Common myeloid progenitor, CD34-positive (primary cell): ENCODE measurements at regions not wholly inside any gene's neighbourhood (a gene's known extent, or its start where the extent isn't known, plus 50 kb on each side); places are given as distances from the start of the nearest gene placed in this dataset.

ENCODE experiments used
- CTCF ChIA-PET: fragments of 350-600 bp; sonication (Branson Sonifier 250); formaldehyde crosslinking; loops from one replicate; lab custom pipeline; 2021; ENCODE audit warnings: antibody characterized with exemption; lab: Charles Lee
- POLR2A ChIA-PET: fragments of 350-600 bp; sonication (Branson Sonifier 250); formaldehyde crosslinking; loops from one replicate; lab custom pipeline; 2021; ENCODE audit warnings: antibody characterized with exemption; lab: Charles Lee
- DNase-seq, 3 donors: peaks; one replicate each; pipeline versions ENCODE4 v3.0.0 to v3.0.0-alpha.2; 2013
- H3K27ac ChIP-seq, 2 experiments: 1 replicate in 1 of 2; 2 replicates in 1 of 2; pipeline ENCODE4 v1.7.0; 2013; ENCODE audit warnings: inconsistent platforms in 2 of 2, low read length in 2 of 2, mild to moderate bottlenecking in 2 of 2, low read depth in 1 of 2, moderate library complexity in 1 of 2; ENCODE audit not compliant: severe bottlenecking in 2 of 2, insufficient read depth in 1 of 2, poor library complexity in 1 of 2
- H3K27me3 ChIP-seq, 5 experiments: replicated peaks in 2 of 5; 1 replicate in 3 of 5; 2 replicates in 2 of 5; pipeline versions ENCODE4 v1.6.1 to v1.7.0; 2013; ENCODE audit warnings: low read length in 4 of 5, mild to moderate bottlenecking in 2 of 5, moderate library complexity in 2 of 5, inconsistent platforms in 1 of 5; ENCODE audit not compliant: insufficient read depth in 5 of 5, control insufficient read depth in 4 of 5
- H3K36me3 ChIP-seq, 4 experiments: 1 replicate in 2 of 4; 2 replicates in 2 of 4; pipeline versions ENCODE4 v1.6.1 to v1.7.0; 2013; ENCODE audit warnings: low read length in 3 of 4, control low read depth in 1 of 4, mild to moderate bottlenecking in 1 of 4; ENCODE audit not compliant: control insufficient read depth in 4 of 4, insufficient read depth in 4 of 4
- H3K4me1 ChIP-seq, 4 experiments: 1 replicate in 3 of 4; 2 replicates in 1 of 4; pipeline versions ENCODE4 v1.6.1 to v1.7.1; 2013; ENCODE audit warnings: low read length in 3 of 4, mild to moderate bottlenecking in 3 of 4, control low read depth in 1 of 4, inconsistent platforms in 1 of 4, moderate library complexity in 1 of 4; ENCODE audit not compliant: control insufficient read depth in 4 of 4, insufficient read depth in 4 of 4; ENCODE audit errors: control extremely low read depth in 1 of 4
- H3K4me3 ChIP-seq, 7 experiments: 1 replicate in 4 of 7; 2 replicates in 3 of 7; pipeline versions ENCODE4 v1.5.1 to v1.7.0; 2013; ENCODE audit warnings: mild to moderate bottlenecking in 7 of 7, low read length in 6 of 7, moderate library complexity in 6 of 7, inconsistent platforms in 2 of 7, low read depth in 2 of 7, control low read depth in 1 of 7; ENCODE audit not compliant: insufficient read depth in 4 of 7, control insufficient read depth in 1 of 7; ENCODE audit errors: extremely low read depth in 1 of 7
- H3K9me3 ChIP-seq, 5 experiments: 1 replicate in 4 of 5; 2 replicates in 1 of 5; pipeline versions ENCODE4 v1.6.1 to v1.7.1; 2013; ENCODE audit warnings: low read length in 4 of 5, mild to moderate bottlenecking in 2 of 5, inconsistent platforms in 1 of 5, low read depth in 1 of 5, moderate library complexity in 1 of 5; ENCODE audit not compliant: control insufficient read depth in 4 of 5, insufficient read depth in 2 of 5; ENCODE audit errors: control extremely low read depth in 1 of 5
- WGBS: methylation state at CpG from one replicate; pipeline ENCODE4 v1.1.5; 2013; ENCODE audit not compliant: insufficient coverage; 5-methylcytosine and 5-hydroxymethylcytosine counted together

GRCh38 chr2:377414-377813 lies 89.5 kb upstream of the ALKAL2 start:
- no peaks in the 10 kb centered on the region for H3K36me3 ChIP-seq
- peaks cover 1 to 11% (median 5%) of the 10 kb centered on the region in 5 experiments for H3K9me3 ChIP-seq
- no peak for DNase-seq
- no peaks in the 10 kb centered on the region for H3K4me1 ChIP-seq
- H3K4me3 ChIP-seq = no peak overlapping the region
- no peak overlapping the region for H3K27ac ChIP-seq
- CTCF ChIA-PET = no interaction called here
- WGBS = 65% methylated on average over 2 of the region's 2 CpGs
- no peaks in the 10 kb centered on the region for H3K27me3 ChIP-seq
- POLR2A ChIA-PET = no interaction called here

GRCh38 chr2:375956-376307 lies 88.0 kb upstream of the ALKAL2 start:
- Histone ChIP-seq H3K27me3 (no peaks in the 10 kb centered on the region), H3K27ac (no peak overlapping the region), H3K4me1 (no peaks in the 10 kb centered on the region), H3K4me3 (no peak overlapping the region), H3K9me3 (peaks cover 3 to 11% (median 5%) of the 10 kb centered on the region in 5 experiments), H3K36me3 (no peaks in the 10 kb centered on the region)
- WGBS = 100% methylated on average over 2 of the region's 3 CpGs
- POLR2A ChIA-PET = no interaction called here
- DNase-seq = no peak
- CTCF ChIA-PET = no interaction called here

- H3K27me3 ChIP-seq = no peaks in the 10 kb centered on the region
- WGBS = 94% methylated on average over 8 of the region's 9 CpGs
- ChIA-PET CTCF (no interaction called here), POLR2A (no interaction called here)
- no peaks in the 10 kb centered on the region for H3K4me1 ChIP-seq
- H3K9me3 ChIP-seq = peaks cover 3 to 11% (median 5%) of the 10 kb centered on the region in 5 experiments
- no peak overlapping the region for H3K4me3 ChIP-seq
- no peak for DNase-seq
- no peaks in the 10 kb centered on the region for H3K36me3 ChIP-seq
- H3K27ac ChIP-seq = no peak overlapping the region
Measured at GRCh38 chr2:375270-375955, 87.5 kb upstream of the ALKAL2 start.

- no peak overlapping the region for H3K4me3 ChIP-seq
- no peaks in the 10 kb centered on the region for H3K36me3 ChIP-seq
- H3K27me3 ChIP-seq = peaks cover 0 to 4% (median 0%) of the 10 kb centered on the region in 5 experiments
- 26% methylated on average over 3 of the region's 5 CpGs for whole genome bisulfite sequencing
- no peak overlapping the region for H3K27ac ChIP-seq
- ChIA-PET CTCF (no interaction called here), POLR2A (no interaction called here)
- DNase-seq = peak; percentile 8 to 25 (median 23)
- H3K9me3 ChIP-seq = peaks cover 0 to 5% (median 2%) of the 10 kb centered on the region in 5 experiments
- peaks cover 0 to 5% (median 0%) of the 10 kb centered on the region in 4 experiments for H3K4me1 ChIP-seq
Measured at GRCh38 chr2:368386-368785, 80.5 kb upstream of the ALKAL2 start.

- Histone ChIP-seq H3K27ac (no peak overlapping the region), H3K4me1 (peaks cover 0 to 5% (median 0%) of the 10 kb centered on the region in 4 experiments), H3K36me3 (no peaks in the 10 kb centered on the region), H3K4me3 (no peak overlapping the region), H3K27me3 (peaks cover 0 to 4% (median 0%) of the 10 kb centered on the region in 5 experiments), H3K9me3 (peaks cover 2 to 12% (median 6%) of the 10 kb centered on the region in 5 experiments)
- POLR2A ChIA-PET = no interaction called here
- CTCF ChIA-PET = no interaction called here
- WGBS = 96% methylated on average over 4 of the region's 6 CpGs
- DNase-seq = no peak
Measured at GRCh38 chr2:367246-367645, 79.4 kb upstream of the ALKAL2 start.

- Histone ChIP-seq H3K4me3 (no peak overlapping the region), H3K9me3 (peaks cover 2 to 17% (median 11%) of the 10 kb centered on the region in 5 experiments), H3K4me1 (peaks cover 0 to 5% (median 0%) of the 10 kb centered on the region in 4 experiments), H3K36me3 (no peaks in the 10 kb centered on the region), H3K27ac (no peak overlapping the region), H3K27me3 (peaks cover 0 to 4% (median 0%) of the 10 kb centered on the region in 5 experiments)
- no peak for DNase-seq
- POLR2A ChIA-PET = interaction anchor here (0.5 kb wide), 1 partner anchor 132 kb away, joined by 3 read pairs; no protein-coding TSS in a partner anchor
- CTCF ChIA-PET = interaction anchor here (0.8 kb wide), 1 partner anchor 18 kb away, joined by 3 read pairs; no protein-coding TSS in a partner anchor
- WGBS = 98% methylated on average over 10 of the region's 11 CpGs
Measured at GRCh38 chr2:366706-367105, 78.8 kb upstream of the ALKAL2 start.
